Thymus (tissue), 11 donors: ENCODE measurements at regions not wholly inside any gene's neighbourhood (a gene's known extent, or its start where the extent isn't known, plus 50 kb on each side); places are given as distances from the start of the nearest gene placed in this dataset.

ENCODE experiments used
- DNase-seq, 9 donors: peaks; one replicate each; pipeline ENCODE4 v3.0.0-alpha.2; 2013; ENCODE audit warnings: low spot score in 9 of 9, low read depth in 6 of 9, missing footprints in 1 of 9
- H3K27ac ChIP-seq, 2 donors: one replicate each; pipeline ENCODE4 v1.5.1; 2013; ENCODE audit warnings: control low read depth in 1 of 2, low read depth in 1 of 2, low read length in 1 of 2, mild to moderate bottlenecking in 1 of 2, moderate library complexity in 1 of 2
- H3K27me3 ChIP-seq, 2 donors: one replicate each; pipeline ENCODE4 v1.5.1; 2013; ENCODE audit warnings: low read length in 1 of 2; ENCODE audit not compliant: control insufficient read depth in 2 of 2, insufficient read depth in 1 of 2
- H3K36me3 ChIP-seq, 2 donors: one replicate each; pipeline ENCODE4 v1.5.1; 2013; ENCODE audit warnings: low read length in 1 of 2, mild to moderate bottlenecking in 1 of 2, moderate library complexity in 1 of 2; ENCODE audit not compliant: control insufficient read depth in 2 of 2, insufficient read depth in 2 of 2
- H3K4me1 ChIP-seq, 2 donors: one replicate each; pipeline ENCODE4 v1.5.1; 2013; ENCODE audit warnings: low read length in 2 of 2; ENCODE audit not compliant: control insufficient read depth in 2 of 2, insufficient read depth in 2 of 2
- H3K4me3 ChIP-seq, 2 donors: one replicate each; pipeline ENCODE4 v1.5.1; 2013; ENCODE audit warnings: low read length in 2 of 2, control low read depth in 1 of 2, mild to moderate bottlenecking in 1 of 2
- H3K9me3 ChIP-seq, 2 donors: one replicate each; pipeline ENCODE4 v1.5.1; 2013; ENCODE audit warnings: low read length in 1 of 2, mild to moderate bottlenecking in 1 of 2; ENCODE audit not compliant: control insufficient read depth in 2 of 2, insufficient read depth in 1 of 2
- WGBS: extraction: QIAGEN DNeasy Blood & Tissue Kit; methylation state at CpG from one replicate; pipeline ENCODE4 v1.1.7; 2013; 5-methylcytosine and 5-hydroxymethylcytosine counted together
- donor health status: healthy.

DNA sequence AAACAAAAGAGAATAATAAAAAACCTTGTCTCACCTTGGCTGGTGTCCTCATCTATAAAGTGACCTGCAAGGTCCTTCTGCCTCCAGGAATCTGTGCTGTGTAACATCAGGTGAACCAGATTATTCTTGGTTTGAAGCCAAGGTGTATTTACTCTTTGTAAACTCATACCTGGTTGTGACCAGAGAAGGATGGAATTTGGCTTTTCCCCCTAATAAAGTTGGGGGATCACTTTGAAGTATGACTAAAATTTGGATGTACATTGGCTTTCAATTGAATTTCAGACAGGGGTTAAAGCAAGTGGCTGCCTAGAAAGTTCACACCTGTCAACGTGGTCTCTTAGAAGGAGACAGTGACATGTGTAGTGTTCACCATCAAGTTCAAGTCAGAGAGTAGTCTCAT lies 100.1 kb downstream of the SCP2D1 start:
- H3K27me3 ChIP-seq = no peaks in the 10 kb centered on the region
- no peaks in the 10 kb centered on the region for H3K4me1 ChIP-seq
- no peaks in the 10 kb centered on the region for H3K36me3 ChIP-seq
- H3K27ac ChIP-seq = no peak overlapping the region
- no peaks in the 10 kb centered on the region for H3K9me3 ChIP-seq
- H3K4me3 ChIP-seq = no peak overlapping the region
- DNase-seq = no peak
- 94% methylated on average over 1 of the region's 1 CpG for WGBS

DNA sequence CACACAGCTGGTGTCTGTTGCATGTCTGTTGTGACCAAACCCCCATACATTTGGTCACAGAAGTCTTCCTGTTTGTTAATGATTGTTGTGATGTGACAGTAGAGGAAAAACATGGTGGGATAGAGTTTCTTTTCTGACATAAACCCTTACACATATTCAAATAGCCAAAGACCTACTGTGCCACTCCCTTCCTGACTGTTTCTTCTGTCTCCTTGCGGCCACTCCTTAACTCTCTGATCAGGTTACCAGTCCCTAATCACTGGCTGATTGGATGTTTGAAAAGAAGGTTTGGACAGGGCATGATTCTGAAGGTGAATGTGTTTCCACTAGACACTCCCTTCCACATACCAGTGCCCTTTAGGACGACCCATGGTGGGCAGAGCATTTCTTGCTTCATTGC lies 101.2 kb downstream of the SCP2D1 start:
- no peaks in the 10 kb centered on the region for H3K36me3 ChIP-seq
- no peaks in the 10 kb centered on the region for H3K4me1 ChIP-seq
- DNase-seq = no peak
- no peaks in the 10 kb centered on the region for H3K9me3 ChIP-seq
- H3K27me3 ChIP-seq = no peaks in the 10 kb centered on the region
- H3K4me3 ChIP-seq = no peak overlapping the region
- 91% methylated on average over 2 of the region's 2 CpGs for WGBS
- no peak overlapping the region for H3K27ac ChIP-seq

DNA sequence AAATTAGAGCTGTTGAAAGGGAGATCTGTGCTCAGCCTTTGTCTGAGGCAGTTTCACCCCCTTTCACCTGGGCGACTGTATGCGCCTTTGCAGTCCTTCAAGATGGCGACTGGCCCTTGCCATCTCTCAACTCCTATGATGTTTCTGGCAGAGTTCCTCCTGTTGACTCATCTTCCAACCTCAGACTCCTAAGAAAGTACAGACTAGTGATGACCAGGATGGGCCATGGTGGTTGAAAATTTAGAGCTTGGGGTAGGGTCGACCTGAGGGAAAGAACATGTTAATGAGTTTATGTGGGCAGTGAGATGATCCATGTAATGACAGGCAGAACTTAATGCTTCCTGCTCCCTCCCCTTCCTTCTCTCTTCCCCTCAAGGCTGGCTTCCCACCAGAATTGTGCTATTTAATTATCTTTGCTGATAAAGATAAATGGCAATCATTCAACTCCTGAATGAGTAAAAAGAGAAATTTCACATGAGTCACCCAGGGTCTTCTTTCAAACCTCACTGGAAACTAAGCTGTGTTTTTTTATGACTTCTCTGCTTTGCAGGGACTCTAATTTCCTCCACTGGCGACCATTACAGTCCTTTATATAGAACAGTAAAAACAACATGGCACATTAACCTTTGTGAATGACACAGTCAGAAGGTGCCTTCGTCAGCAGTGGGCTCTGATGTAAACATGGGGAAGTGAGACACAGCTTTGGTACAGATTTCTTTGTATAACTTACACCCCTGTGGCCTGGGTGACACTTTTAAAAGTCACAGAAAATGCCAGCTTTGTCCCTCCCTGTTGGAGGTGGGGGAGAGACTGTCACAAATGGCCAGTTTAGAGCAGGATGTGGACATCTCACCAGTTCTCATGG lies 103.5 kb downstream of the SCP2D1 start:
- H3K4me1 ChIP-seq = no peaks in the 10 kb centered on the region
- no peak overlapping the region for H3K27ac ChIP-seq
- no peak overlapping the region for H3K4me3 ChIP-seq
- no peaks in the 10 kb centered on the region for H3K27me3 ChIP-seq
- H3K36me3 ChIP-seq = no peaks in the 10 kb centered on the region
- no peak for DNase-seq
- 94% methylated on average over 6 of the region's 6 CpGs for WGBS
- no peaks in the 10 kb centered on the region for H3K9me3 ChIP-seq

DNA sequence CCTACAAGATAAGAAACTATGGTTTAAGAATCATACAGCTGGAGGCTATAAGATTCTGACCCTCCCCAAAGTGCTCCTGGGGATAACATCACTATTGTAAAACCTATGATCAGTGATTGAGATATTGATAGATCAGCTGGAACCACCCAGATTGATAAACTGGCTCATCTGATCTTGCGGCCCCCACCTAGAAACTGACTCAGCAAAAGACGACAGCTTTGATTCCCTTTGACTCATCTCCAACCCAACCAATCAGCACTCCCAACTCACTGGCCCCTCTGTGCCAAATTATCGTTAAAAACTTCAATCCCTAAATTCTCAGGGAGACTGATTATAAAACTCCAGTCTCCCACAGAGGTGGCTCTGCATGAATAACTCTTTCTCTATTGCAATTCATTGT lies 106.4 kb downstream of the SCP2D1 start:
- no peak overlapping the region for H3K4me3 ChIP-seq
- H3K9me3 ChIP-seq = no peaks in the 10 kb centered on the region
- H3K36me3 ChIP-seq = no peaks in the 10 kb centered on the region
- WGBS = 97% methylated on average over 3 of the region's 3 CpGs
- no peak for DNase-seq
- H3K27me3 ChIP-seq = no peaks in the 10 kb centered on the region
- H3K27ac ChIP-seq = no peak overlapping the region
- H3K4me1 ChIP-seq = no peaks in the 10 kb centered on the region

DNA sequence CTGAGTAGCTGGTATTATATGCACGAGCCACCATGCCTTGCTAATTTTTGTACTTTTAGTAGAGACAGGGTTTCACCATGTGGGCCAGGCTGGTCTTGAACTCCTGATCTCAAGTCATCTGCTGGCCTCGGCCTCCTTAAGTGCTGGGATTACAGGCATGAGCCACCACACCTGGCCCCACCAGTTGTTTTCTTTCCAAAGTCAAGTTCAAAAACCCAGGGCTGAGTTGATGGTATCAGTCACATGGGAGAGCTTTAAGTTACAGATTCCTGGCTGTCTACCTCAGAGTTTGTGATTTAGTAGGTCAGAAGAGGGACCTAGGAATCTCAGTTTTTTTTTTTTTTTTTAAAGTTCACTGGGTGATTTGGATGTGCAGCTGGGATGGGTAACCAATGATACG lies 107.7 kb downstream of the SCP2D1 start:
- Histone ChIP-seq H3K36me3 (no peaks in the 10 kb centered on the region), H3K4me3 (no peak overlapping the region), H3K27me3 (no peaks in the 10 kb centered on the region), H3K4me1 (no peaks in the 10 kb centered on the region), H3K9me3 (no peaks in the 10 kb centered on the region), H3K27ac (no peak overlapping the region)
- 92% methylated on average over 3 of the region's 3 CpGs for WGBS
- no peak for DNase-seq

DNA sequence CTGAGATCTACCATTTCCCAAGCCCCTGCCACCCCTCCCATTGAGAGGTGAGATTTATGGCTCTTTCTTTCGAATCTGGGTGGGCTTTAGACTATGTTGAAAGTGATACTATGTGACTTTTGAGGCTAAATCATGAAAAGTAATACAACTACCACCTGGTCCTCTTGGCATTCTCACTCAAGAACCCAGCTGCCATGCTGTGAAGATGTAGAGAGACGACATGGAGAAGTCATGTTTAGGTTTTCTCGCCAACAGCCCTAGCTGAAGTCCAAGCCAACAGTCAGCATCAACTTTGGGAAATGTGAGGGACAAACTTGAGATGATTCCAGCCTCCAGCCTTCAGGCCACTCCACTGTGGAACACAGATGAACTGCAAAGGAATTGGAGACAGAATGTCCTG lies 108.7 kb downstream of the SCP2D1 start:
- Histone ChIP-seq H3K27me3 (no peaks in the 10 kb centered on the region), H3K36me3 (no peaks in the 10 kb centered on the region), H3K4me1 (no peaks in the 10 kb centered on the region), H3K9me3 (no peaks in the 10 kb centered on the region), H3K4me3 (no peak overlapping the region), H3K27ac (no peak overlapping the region)
- WGBS = 83% methylated on average over 3 of the region's 3 CpGs
- no peak for DNase-seq

DNA sequence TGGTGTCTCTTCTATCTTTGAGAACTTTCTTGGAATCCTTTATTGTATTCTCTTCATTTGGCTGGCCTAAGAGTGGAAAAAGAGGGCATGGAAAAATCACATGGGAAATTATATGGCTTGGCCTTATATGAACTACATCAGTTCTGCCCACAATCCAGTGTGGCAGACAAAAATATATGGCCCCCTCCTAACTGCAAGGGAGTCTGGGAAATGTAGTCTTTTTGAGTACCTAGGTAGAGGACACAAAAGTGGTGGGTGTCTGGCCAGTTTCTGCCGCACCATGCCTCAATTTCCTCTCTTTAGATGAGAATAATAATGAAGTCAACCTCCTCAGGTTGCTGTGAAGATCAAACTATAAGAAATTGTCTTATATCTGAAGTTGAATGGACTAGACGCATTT lies 109.3 kb downstream of the SCP2D1 start:
- Histone ChIP-seq H3K4me3 (no peak overlapping the region), H3K4me1 (no peaks in the 10 kb centered on the region), H3K36me3 (no peaks in the 10 kb centered on the region), H3K27ac (no peak overlapping the region), H3K9me3 (no peaks in the 10 kb centered on the region), H3K27me3 (no peaks in the 10 kb centered on the region)
- WGBS = 97% methylated on average over 2 of the region's 2 CpGs
- DNase-seq = no peak

DNA sequence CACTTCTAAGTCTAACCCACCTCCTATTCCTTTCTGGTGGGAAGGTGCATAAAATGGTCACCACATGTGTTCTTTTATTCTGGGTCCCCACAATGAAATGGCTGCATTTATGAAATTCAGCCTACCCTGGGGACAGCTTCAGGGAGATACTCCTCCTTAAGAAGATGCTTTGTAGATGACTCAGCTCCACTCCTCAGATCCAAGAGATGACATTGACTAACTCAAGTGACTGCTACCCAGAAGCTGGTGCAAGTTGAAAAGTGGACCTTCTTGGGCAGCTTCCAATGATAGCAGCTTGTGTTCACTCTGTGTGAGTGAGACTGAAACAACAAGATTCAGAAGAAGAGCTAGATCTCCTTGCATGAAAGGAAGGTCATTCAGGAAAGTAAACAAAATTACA lies 113.4 kb downstream of the SCP2D1 start:
- no peaks in the 10 kb centered on the region for H3K36me3 ChIP-seq
- no peak for DNase-seq
- H3K9me3 ChIP-seq = no peaks in the 10 kb centered on the region
- H3K4me1 ChIP-seq = no peaks in the 10 kb centered on the region
- no peak overlapping the region for H3K27ac ChIP-seq
- no peaks in the 10 kb centered on the region for H3K27me3 ChIP-seq
- H3K4me3 ChIP-seq = no peak overlapping the region

DNA sequence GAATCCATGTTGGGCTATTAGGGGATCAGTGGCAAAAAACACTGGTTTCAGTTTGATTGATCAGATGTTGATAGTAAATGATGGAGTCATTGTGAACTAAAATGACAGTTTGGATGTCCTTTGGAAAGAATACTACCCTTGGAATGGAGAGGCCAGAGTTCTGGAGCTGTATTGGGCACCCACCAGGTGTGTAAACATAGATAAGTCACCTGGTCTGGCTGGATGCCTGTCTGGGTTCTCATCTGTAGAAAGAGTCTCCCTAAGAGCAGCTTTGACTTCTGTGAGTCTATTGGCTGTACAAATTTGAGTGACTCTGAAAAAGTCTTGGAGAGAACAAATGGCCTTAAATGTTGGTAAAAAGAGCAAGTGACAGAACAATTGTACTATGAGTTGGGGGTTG lies 115.0 kb downstream of the SCP2D1 start:
- Histone ChIP-seq H3K27me3 (no peaks in the 10 kb centered on the region), H3K36me3 (no peaks in the 10 kb centered on the region), H3K27ac (no peak overlapping the region), H3K4me3 (no peak overlapping the region), H3K9me3 (no peaks in the 10 kb centered on the region), H3K4me1 (no peaks in the 10 kb centered on the region)
- no peak for DNase-seq
